ENCODE measurements at regions not wholly inside any gene's neighbourhood (a gene's known extent, or its start where the extent isn't known, plus 50 kb on each side); places are given as distances from the start of the nearest gene placed in this dataset.

- TF ChIP-seq, protein P1, sequence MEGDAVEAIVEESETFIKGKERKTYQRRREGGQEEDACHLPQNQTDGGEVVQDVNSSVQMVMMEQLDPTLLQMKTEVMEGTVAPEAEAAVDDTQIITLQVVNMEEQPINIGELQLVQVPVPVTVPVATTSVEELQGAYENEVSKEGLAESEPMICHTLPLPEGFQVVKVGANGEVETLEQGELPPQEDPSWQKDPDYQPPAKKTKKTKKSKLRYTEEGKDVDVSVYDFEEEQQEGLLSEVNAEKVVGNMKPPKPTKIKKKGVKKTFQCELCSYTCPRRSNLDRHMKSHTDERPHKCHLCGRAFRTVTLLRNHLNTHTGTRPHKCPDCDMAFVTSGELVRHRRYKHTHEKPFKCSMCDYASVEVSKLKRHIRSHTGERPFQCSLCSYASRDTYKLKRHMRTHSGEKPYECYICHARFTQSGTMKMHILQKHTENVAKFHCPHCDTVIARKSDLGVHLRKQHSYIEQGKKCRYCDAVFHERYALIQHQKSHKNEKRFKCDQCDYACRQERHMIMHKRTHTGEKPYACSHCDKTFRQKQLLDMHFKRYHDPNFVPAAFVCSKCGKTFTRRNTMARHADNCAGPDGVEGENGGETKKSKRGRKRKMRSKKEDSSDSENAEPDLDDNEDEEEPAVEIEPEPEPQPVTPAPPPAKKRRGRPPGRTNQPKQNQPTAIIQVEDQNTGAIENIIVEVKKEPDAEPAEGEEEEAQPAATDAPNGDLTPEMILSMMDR (IDR thresholded peaks at IDR 0.05; ENCODE audit: insufficient read depth, low read length, poor library complexity, severe bottlenecking) = no peak
- TF ChIP-seq EZH2phosphoT487 (conservative IDR thresholded peaks at IDR 0.05; ENCODE audit: low read length) = no peak
These were observed 1576.8 kb downstream of the CDH8 start for GRCh38 chr16:60459463-60459862.

All from SU-DHL-6 (cell line).